Lower lobe of right lung (tissue), 2 donors: ENCODE measurements at regions not wholly inside any gene's neighbourhood (a gene's known extent, or its start where the extent isn't known, plus 50 kb on each side); places are given as distances from the start of the nearest gene placed in this dataset.
A peak's percentile ranks its signal among the peaks of the same experiment; 100 is the strongest.
"Not testable (repeated sequence)": the region's sequence is repeated elsewhere in the genome, so short reads cannot be mapped to it uniquely, and the experiment has no call there.

Source experiments
- ATAC-seq, 2 donors: fragments of 200-7000 bp; cut with Tn5 transposase; one replicate each; pipeline ENCODE4 v1.9.1; 2020 to 2022; ENCODE audit warnings: mild to moderate bottlenecking in 2 of 2, moderate library complexity in 2 of 2
- DNase-seq: peaks from one replicate; pipeline ENCODE4 v3.0.0-alpha.2; 2020
- H3K27ac ChIP-seq: fragments of 200-600 bp; one replicate; pipeline ENCODE4 v1.8.0; 2022
- H3K27me3 ChIP-seq: fragments of 200-600 bp; one replicate; pipeline ENCODE4 v1.8.0; 2022; ENCODE audit warnings: low read depth
- H3K36me3 ChIP-seq: fragments of 200-600 bp; one replicate; pipeline ENCODE4 v1.8.0; 2022; ENCODE audit warnings: mild to moderate bottlenecking
- H3K4me1 ChIP-seq: fragments of 200-600 bp; one replicate; pipeline ENCODE4 v1.8.0; 2022
- H3K4me3 ChIP-seq: fragments of 200-600 bp; one replicate; pipeline ENCODE4 v1.8.0; 2022; ENCODE audit warnings: mild to moderate bottlenecking
- H3K9me3 ChIP-seq: fragments of 200-600 bp; one replicate; pipeline ENCODE4 v1.8.0; 2022
- intact Hi-C: fragments of 100-400 bp; cut with DNase I; formaldehyde crosslinking; loops from one replicate; pipeline ENCODE4 v1.11.0; 2022
- TF ChIP-seq, protein P1 (sequence below): fragments of 200-600 bp; IDR thresholded peaks from one replicate; pipeline ENCODE4 v1.8.0; 2022; ENCODE audit warnings: antibody characterized with exemption, mild to moderate bottlenecking
- donor health status: DM: no; HTN: yes; CAD: no; lungs with severe emphysema.

DNA sequence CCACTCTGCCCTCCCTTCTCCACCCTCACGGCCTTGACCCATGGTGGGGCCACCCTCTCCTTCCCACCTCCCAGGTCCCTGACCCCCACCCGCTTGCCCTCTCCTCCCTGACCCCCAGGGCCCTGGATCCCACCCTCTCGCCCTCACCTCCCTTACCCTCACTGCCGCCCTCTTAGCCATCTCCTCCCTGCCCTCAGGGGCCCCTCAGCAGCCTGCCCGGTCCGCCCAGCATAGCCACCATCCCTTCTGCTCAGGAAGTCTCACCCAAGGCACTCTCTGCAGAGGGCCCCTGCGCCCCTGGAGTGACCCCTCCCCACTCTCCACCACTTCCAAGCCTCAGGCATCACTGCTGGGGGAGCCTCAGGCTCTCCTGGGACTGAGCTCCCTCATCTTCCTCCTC, 66.3 kb downstream of the MRPL36 start:
- H3K27ac ChIP-seq = no peak overlapping the region
- ATAC-seq (no peak), DNase-seq (no peak)
- H3K27me3 ChIP-seq = peaks cover 33% of the 10 kb centered on the region
- intact Hi-C loops = no loop called here
- no peaks in the 10 kb centered on the region for H3K4me1 ChIP-seq
- no peak overlapping the region for H3K4me3 ChIP-seq
- TF ChIP-seq, protein P1, sequence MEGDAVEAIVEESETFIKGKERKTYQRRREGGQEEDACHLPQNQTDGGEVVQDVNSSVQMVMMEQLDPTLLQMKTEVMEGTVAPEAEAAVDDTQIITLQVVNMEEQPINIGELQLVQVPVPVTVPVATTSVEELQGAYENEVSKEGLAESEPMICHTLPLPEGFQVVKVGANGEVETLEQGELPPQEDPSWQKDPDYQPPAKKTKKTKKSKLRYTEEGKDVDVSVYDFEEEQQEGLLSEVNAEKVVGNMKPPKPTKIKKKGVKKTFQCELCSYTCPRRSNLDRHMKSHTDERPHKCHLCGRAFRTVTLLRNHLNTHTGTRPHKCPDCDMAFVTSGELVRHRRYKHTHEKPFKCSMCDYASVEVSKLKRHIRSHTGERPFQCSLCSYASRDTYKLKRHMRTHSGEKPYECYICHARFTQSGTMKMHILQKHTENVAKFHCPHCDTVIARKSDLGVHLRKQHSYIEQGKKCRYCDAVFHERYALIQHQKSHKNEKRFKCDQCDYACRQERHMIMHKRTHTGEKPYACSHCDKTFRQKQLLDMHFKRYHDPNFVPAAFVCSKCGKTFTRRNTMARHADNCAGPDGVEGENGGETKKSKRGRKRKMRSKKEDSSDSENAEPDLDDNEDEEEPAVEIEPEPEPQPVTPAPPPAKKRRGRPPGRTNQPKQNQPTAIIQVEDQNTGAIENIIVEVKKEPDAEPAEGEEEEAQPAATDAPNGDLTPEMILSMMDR = no peak
- H3K36me3 ChIP-seq = no peaks in the 10 kb centered on the region
- no peaks in the 10 kb centered on the region for H3K9me3 ChIP-seq

GRCh38 chr5:1732945-1733344, 66.7 kb downstream of the MRPL36 start:
- peaks cover 33% of the 10 kb centered on the region for H3K27me3 ChIP-seq

GRCh38 chr5:1732238-1732941, 67.2 kb downstream of the MRPL36 start:
- ATAC-seq (no peak), DNase-seq (peak; percentile 40)
- no peak overlapping the region for H3K4me3 ChIP-seq
- intact Hi-C loops = no loop called here
- TF ChIP-seq, protein P1 = no peak
- H3K27ac ChIP-seq = no peak overlapping the region
- no peaks in the 10 kb centered on the region for H3K36me3 ChIP-seq
- H3K27me3 ChIP-seq = peaks cover 31% of the 10 kb centered on the region
- no peaks in the 10 kb centered on the region for H3K4me1 ChIP-seq
- H3K9me3 ChIP-seq = no peaks in the 10 kb centered on the region

More at GRCh38 chr5:1732945-1733344, 66.7 kb downstream of the MRPL36 start:
- no peak overlapping the region for H3K27ac ChIP-seq
- intact Hi-C loops = no loop called here
- H3K9me3 ChIP-seq = no peaks in the 10 kb centered on the region
- no peaks in the 10 kb centered on the region for H3K36me3 ChIP-seq
- no peak overlapping the region for H3K4me3 ChIP-seq
- ATAC-seq (no peak), DNase-seq (peak; percentile 30)
- H3K4me1 ChIP-seq = no peaks in the 10 kb centered on the region
- TF ChIP-seq, protein P1 = no peak

DNA sequence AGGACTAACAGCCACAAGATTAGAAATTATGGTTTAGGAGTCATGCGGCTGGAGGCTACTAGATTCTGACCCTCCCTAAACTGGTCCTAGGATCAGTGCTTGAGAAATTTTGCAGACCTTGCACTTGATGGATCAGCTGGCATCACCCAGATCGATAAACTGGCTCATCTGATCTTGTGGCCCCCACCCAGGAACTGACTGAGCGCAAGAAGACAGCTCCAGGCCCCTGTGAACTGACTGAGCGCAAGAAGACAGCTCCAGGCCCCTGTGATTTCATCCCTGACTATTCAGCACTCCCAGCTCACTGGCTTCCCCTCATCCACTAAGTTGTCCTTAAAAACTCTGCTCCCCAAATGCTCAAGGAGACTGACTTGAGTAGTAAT, 67.8 kb downstream of the MRPL36 start:
- H3K9me3 ChIP-seq, H3K4me1 ChIP-seq, H3K27ac ChIP-seq, ATAC-seq, H3K4me3 ChIP-seq, H3K36me3 ChIP-seq, DNase-seq, intact Hi-C loops: not testable (repeated sequence)
- peaks cover 26% of the 10 kb centered on the region for H3K27me3 ChIP-seq

DNA sequence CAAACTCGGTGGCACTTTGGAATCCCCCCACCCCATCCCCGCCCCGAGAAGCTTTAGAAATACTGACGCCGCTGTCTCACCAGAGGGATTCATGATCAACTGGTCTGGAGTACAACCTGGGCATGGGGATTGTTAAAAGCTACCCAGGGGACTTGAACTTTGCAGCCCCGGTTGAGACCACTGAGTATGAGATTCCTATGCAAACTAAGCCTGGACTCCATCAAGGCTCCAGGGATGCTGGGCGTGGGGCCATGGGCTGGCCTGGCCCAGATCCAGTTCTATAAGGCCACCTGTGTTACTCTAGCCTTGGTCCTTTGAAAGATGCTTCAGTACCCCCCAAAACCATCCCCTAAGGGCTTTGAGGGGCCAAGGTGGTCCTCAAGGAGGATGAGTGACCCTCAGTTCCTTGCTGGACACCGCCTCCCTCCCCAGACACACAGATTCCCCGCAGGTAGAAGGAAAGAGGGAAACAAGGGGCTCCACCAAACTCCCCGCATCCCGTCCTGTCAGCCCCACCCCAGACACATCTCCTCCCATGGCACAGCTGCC, 68.5 kb downstream of the MRPL36 start:
- Histone ChIP-seq H3K36me3 (no peaks in the 10 kb centered on the region), H3K9me3 (no peaks in the 10 kb centered on the region), H3K27ac (no peak overlapping the region), H3K4me1 (no peaks in the 10 kb centered on the region), H3K4me3 (no peak overlapping the region), H3K27me3 (peaks cover 21% of the 10 kb centered on the region)
- TF ChIP-seq, protein P1 = no peak
- ATAC-seq = no peak
- DNase-seq = no peak
- intact Hi-C loops = no loop called here

GRCh38 chr5:1730487-1730847, 69.2 kb downstream of the MRPL36 start:
- Histone ChIP-seq H3K27ac (no peak overlapping the region), H3K9me3 (no peaks in the 10 kb centered on the region), H3K4me1 (no peaks in the 10 kb centered on the region), H3K27me3 (peaks cover 20% of the 10 kb centered on the region), H3K4me3 (no peak overlapping the region), H3K36me3 (no peaks in the 10 kb centered on the region)
- intact Hi-C loops = no loop called here
- TF ChIP-seq, protein P1 = no peak
- ATAC-seq = no peak
- DNase-seq = no peak
